ENCODE measurements at regions not wholly inside any gene's neighbourhood (a gene's known extent, or its start where the extent isn't known, plus 50 kb on each side); places are given as distances from the start of the nearest gene placed in this dataset.

DNA sequence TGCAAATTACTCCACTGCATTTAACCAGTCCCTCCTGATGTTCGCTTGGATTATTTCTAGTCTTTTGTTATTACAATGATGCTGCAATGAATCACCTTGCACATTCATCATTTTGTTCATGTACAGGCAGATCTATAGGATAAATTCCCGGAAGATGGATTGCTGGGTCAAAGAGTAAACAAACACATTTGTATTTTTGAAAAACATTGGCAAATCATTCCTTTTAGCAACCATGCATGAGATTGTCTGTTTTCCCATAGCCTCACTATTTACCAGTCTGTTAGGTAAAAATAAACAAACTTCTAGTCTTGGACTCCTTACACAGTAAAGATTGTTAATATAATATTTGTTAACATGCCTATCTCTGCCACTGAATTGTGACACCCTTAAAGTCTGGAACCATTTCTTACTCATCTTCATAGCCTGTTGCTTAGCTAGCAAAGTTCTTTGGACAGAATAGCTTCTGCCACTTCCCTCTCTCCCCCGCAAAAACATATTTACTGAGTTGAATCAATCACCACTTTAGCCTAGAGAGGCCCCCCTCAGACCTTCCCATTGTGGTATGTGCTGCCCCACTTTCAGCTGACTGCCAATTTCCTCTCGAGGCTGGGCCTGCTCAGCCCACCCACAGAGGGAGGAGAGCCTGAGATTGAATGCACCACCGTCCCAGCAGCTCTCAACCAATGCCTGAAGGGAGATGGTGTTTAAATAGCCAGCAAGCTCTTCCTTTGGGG, 108.4 kb upstream of the ATXN3L start:
- no peak overlapping the region for H3K27ac ChIP-seq (ENCODE audit: low read length)
- no peaks in the 10 kb centered on the region for H3K36me3 ChIP-seq (ENCODE audit: control insufficient read depth, insufficient read depth, low read length)
- no peaks in the 10 kb centered on the region for H3K4me1 ChIP-seq (ENCODE audit: control insufficient read depth, insufficient read depth, low read length)
- no peaks in the 10 kb centered on the region for H3K27me3 ChIP-seq (ENCODE audit: control insufficient read depth, insufficient read depth, low read length)
- no CpG with 5 or more reads among the region's 5 CpGs for WGBS (ENCODE audit: insufficient coverage, low lambda C conversion rate)
- no peaks in the 10 kb centered on the region for H3K9me3 ChIP-seq (ENCODE audit: control insufficient read depth, low read depth, low read length)
- H3K4me3 ChIP-seq (ENCODE audit: low read length), result no peak overlapping the region
- DNase-seq, result no peak

DNA sequence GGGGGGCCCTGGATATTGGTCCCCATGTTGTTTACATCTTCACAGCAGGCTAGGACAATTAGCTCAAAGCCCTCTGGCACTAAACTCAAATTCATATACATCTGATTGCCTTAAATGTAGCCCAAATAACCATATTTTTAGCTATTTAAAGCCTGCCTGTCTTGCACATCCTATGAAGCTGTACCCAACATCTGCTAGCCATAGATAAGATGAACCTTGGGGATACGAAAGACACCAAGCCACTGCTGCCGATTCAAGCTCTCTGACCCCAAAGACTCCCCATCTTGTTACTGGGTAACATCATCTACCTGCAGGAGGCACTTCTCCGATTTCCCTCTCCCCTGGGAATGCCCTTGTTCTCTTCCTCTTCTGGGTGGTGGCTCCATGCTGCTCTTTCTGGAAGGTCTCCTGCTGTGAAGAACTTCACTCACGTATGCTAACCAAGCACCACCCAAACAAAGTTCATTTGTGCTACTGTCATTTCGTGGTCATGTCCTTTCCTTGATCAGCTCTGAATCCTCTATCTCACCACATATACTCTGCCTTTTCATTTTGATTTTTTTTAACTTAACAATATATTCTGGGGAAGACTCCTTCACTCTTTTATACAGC, 107.7 kb upstream of the ATXN3L start:
- Histone ChIP-seq H3K9me3 (ENCODE audit: control insufficient read depth, low read depth, low read length) (no peaks in the 10 kb centered on the region), H3K4me3 (ENCODE audit: low read length) (no peak overlapping the region), H3K4me1 (ENCODE audit: control insufficient read depth, insufficient read depth, low read length) (no peaks in the 10 kb centered on the region), H3K27me3 (ENCODE audit: control insufficient read depth, insufficient read depth, low read length) (no peaks in the 10 kb centered on the region), H3K36me3 (ENCODE audit: control insufficient read depth, insufficient read depth, low read length) (no peaks in the 10 kb centered on the region), H3K27ac (ENCODE audit: low read length) (no peak overlapping the region)
- no peak for DNase-seq
- WGBS (ENCODE audit: insufficient coverage, low lambda C conversion rate), result no CpG with 5 or more reads among the region's 5 CpGs

DNA sequence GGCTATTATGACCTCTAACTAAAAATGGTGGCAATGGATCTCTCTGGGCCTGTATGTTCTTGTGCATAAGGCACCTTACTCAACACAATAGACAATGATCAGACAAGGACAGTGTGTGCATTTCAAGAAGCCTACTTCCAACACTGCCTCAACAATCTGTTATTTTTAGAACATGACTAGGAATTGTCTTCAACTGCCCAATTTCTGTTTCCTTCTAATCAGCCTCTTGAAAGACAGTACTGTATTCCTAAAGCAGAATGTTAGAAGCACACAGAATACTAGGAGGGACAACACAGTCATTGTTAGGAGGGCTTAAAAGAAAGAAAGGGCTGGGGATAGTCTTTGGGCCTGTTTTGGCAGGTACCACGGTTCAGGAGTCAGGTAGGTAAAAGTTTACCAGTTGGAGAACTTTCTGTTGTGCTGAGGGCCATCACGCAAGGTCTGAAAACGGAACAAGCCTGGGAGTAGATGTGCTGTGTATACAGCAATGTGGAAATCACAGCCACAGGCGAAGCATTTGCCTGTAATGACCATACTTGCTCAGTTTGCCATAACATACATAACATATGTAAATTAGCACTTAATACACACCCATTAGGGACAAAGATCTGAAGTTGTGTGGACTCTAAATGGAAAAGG, 100.8 kb upstream of the ATXN3L start:
- H3K9me3 ChIP-seq (ENCODE audit: control insufficient read depth, low read depth, low read length), result no peaks in the 10 kb centered on the region
- no peak for DNase-seq
- no peaks in the 10 kb centered on the region for H3K36me3 ChIP-seq (ENCODE audit: control insufficient read depth, insufficient read depth, low read length)
- H3K4me3 ChIP-seq (ENCODE audit: low read length), result no peak overlapping the region
- no peaks in the 10 kb centered on the region for H3K27me3 ChIP-seq (ENCODE audit: control insufficient read depth, insufficient read depth, low read length)
- WGBS (ENCODE audit: insufficient coverage, low lambda C conversion rate), result no CpG with 5 or more reads among the region's 4 CpGs
- H3K27ac ChIP-seq (ENCODE audit: low read length), result no peak overlapping the region
- no peaks in the 10 kb centered on the region for H3K4me1 ChIP-seq (ENCODE audit: control insufficient read depth, insufficient read depth, low read length)

DNA sequence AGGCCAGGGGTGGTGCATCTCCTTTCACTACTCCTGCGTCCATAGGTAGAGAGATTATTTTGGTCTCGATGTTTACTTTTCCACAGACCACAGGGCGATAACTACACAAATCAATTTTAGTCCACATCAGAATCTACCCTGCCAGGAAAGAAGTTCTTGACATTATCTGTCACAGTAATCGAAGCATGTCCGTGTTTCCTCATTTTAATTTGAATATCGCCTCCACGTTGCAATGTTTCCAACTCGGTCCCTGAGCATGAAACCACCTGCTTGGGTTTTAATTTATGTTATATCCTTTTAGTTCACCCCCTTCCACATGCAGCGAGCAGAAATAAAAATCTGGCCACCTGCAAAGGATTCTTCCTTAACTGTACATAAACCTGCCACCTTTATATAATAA, 100.1 kb upstream of the ATXN3L start:
- WGBS (ENCODE audit: insufficient coverage, low lambda C conversion rate), result no CpG with 5 or more reads among the region's 9 CpGs
- DNase-seq, result no peak
- Histone ChIP-seq H3K4me1 (ENCODE audit: control insufficient read depth, insufficient read depth, low read length) (no peaks in the 10 kb centered on the region), H3K27me3 (ENCODE audit: control insufficient read depth, insufficient read depth, low read length) (no peaks in the 10 kb centered on the region), H3K9me3 (ENCODE audit: control insufficient read depth, low read depth, low read length) (no peaks in the 10 kb centered on the region), H3K27ac (ENCODE audit: low read length) (no peak overlapping the region), H3K4me3 (ENCODE audit: low read length) (no peak overlapping the region), H3K36me3 (ENCODE audit: control insufficient read depth, insufficient read depth, low read length) (no peaks in the 10 kb centered on the region)

DNA sequence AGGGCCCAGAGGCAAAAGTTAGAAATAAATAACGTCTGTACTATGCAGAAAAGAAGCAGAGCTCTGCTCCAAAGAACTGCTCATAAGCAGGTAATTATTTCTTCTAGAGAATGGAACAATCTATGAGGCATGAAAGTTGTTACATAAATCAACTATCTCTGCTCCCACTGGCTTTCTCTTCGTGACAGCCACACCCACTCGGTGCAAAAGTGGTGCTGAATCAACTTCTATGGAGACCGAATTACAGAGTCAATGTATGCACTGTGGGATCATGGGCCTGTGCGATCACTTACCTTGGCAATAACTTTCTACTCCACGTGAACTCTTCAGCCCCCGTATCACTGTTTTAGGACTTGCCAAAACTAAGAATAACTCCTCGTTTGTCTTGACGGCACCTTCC, 99.4 kb upstream of the ATXN3L start:
- Histone ChIP-seq H3K9me3 (ENCODE audit: control insufficient read depth, low read depth, low read length) (no peaks in the 10 kb centered on the region), H3K36me3 (ENCODE audit: control insufficient read depth, insufficient read depth, low read length) (no peaks in the 10 kb centered on the region), H3K27ac (ENCODE audit: low read length) (no peak overlapping the region), H3K4me1 (ENCODE audit: control insufficient read depth, insufficient read depth, low read length) (no peaks in the 10 kb centered on the region), H3K4me3 (ENCODE audit: low read length) (no peak overlapping the region), H3K27me3 (ENCODE audit: control insufficient read depth, insufficient read depth, low read length) (no peaks in the 10 kb centered on the region)
- WGBS (ENCODE audit: insufficient coverage, low lambda C conversion rate), result no CpG with 5 or more reads among the region's 9 CpGs
- DNase-seq, result no peak

DNA sequence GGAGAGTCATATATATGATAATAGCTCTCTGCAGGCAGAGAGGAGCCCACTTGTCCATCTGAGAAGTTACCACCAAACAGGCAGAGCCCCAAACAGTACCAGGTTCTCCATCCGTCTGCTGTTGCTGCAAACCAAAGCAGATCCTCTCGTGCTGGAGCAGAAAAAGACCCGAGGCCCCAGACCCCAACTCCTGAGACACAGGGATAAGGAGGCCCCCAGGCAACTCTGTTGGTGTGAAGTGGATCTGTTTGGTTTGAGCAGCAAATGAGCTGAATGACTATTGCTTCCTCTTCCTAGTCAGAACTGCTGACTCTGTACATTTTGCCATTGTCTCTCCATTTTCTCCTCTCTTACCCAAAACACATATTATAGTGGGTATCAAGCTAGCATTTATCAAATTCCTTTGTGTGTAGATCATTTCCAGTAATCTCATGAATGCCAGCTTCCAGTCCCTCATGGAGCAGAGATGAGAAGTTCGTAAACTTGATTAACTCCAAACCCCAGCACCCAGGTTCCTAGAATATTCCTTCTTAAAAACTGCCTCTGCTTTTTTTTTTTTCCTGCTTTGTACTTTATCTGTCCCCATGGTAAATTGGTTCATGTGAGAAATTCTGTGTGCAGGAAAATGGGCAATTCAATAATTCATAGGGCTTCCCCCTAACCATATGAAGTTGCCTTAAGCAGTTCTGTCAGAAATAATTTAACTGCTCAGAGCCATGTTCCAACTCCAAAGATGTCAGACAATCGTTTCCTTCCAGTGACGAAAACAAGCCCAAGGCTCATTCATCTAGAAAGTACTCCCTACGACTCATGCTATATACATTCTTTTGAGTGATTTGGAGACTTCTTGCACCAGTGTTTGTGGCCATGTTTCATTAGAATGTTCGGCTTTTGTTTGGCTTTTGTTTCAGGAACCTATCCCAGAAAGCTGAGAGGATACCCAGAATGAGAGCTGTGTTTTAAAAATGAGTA, 98.6 kb upstream of the ATXN3L start:
- no peaks in the 10 kb centered on the region for H3K4me1 ChIP-seq (ENCODE audit: control insufficient read depth, insufficient read depth, low read length)
- no CpG with 5 or more reads among the region's 8 CpGs for WGBS (ENCODE audit: insufficient coverage, low lambda C conversion rate)

DNA sequence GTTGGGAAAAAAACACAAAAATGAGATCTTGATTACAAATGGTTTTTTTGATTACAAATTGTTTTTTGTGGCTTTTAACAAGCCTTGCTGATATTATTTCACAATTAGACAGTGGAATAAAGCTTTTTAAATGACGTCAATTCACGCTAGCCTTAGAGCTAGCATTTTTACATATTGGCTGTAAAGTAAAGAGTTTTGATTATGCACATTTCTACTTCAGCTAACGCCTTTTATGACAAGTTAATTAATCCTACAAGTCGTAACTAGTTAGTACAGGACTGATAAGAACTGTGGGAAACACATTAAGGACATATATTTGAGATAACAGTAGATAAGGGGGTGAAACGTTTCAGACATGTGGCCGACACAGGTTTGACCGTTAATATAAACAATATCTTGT, 95.7 kb upstream of the ATXN3L start:
- Histone ChIP-seq H3K4me1 (ENCODE audit: control insufficient read depth, insufficient read depth, low read length) (no peaks in the 10 kb centered on the region), H3K27ac (ENCODE audit: low read length) (no peak overlapping the region), H3K4me3 (ENCODE audit: low read length) (no peak overlapping the region), H3K36me3 (ENCODE audit: control insufficient read depth, insufficient read depth, low read length) (no peaks in the 10 kb centered on the region), H3K27me3 (ENCODE audit: control insufficient read depth, insufficient read depth, low read length) (no peaks in the 10 kb centered on the region), H3K9me3 (ENCODE audit: control insufficient read depth, low read depth, low read length) (no peaks in the 10 kb centered on the region)
- WGBS (ENCODE audit: insufficient coverage, low lambda C conversion rate), result no CpG with 5 or more reads among the region's 7 CpGs
- DNase-seq, result no peak

More for the DNA sequence above, 98.6 kb upstream of the ATXN3L start:
- no peaks in the 10 kb centered on the region for H3K27me3 ChIP-seq (ENCODE audit: control insufficient read depth, insufficient read depth, low read length)
- DNase-seq, result no peak
- no peaks in the 10 kb centered on the region for H3K9me3 ChIP-seq (ENCODE audit: control insufficient read depth, low read depth, low read length)
- H3K36me3 ChIP-seq (ENCODE audit: control insufficient read depth, insufficient read depth, low read length), result no peaks in the 10 kb centered on the region
- H3K4me3 ChIP-seq (ENCODE audit: low read length), result no peak overlapping the region
- no peak overlapping the region for H3K27ac ChIP-seq (ENCODE audit: low read length)

DNA sequence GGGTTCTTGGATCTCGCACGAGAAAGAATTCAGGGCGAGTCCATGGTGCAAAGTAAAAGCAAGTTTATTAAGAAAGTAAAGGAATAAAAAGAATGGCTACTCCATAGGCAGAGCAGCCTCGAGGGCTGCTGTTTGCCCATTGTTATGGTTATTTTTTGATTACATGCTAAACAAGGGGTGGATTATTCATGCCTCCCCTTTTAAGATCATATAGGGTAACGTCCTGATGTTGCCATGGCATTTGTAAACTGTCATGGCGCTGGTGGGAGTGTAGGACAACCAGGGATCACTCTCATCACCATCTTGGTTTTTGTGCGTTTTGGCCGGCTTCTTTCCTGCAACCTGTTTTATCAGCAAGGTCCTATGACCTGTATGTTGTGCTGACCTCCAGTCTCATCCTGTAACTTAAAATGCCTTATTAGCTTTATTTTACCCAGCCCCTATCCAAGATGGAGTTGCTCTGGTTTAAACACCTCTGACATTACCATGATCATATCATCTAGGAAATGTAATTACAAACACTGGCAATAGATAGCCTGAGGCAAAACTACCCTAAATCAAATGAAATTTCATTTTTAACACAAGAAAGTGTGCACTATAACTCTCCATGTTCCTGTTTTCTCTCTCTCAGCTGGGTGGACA, 94.3 kb upstream of the ATXN3L start:
- H3K4me3 ChIP-seq (ENCODE audit: low read length), result no peak overlapping the region
- H3K27me3 ChIP-seq (ENCODE audit: control insufficient read depth, insufficient read depth, low read length), result no peaks in the 10 kb centered on the region
- WGBS (ENCODE audit: insufficient coverage, low lambda C conversion rate), result no CpG with 5 or more reads among the region's 8 CpGs
- H3K27ac ChIP-seq (ENCODE audit: low read length), result no peak overlapping the region
- no peaks in the 10 kb centered on the region for H3K9me3 ChIP-seq (ENCODE audit: control insufficient read depth, low read depth, low read length)
- no peaks in the 10 kb centered on the region for H3K4me1 ChIP-seq (ENCODE audit: control insufficient read depth, insufficient read depth, low read length)
- no peaks in the 10 kb centered on the region for H3K36me3 ChIP-seq (ENCODE audit: control insufficient read depth, insufficient read depth, low read length)
- no peak for DNase-seq

DNA sequence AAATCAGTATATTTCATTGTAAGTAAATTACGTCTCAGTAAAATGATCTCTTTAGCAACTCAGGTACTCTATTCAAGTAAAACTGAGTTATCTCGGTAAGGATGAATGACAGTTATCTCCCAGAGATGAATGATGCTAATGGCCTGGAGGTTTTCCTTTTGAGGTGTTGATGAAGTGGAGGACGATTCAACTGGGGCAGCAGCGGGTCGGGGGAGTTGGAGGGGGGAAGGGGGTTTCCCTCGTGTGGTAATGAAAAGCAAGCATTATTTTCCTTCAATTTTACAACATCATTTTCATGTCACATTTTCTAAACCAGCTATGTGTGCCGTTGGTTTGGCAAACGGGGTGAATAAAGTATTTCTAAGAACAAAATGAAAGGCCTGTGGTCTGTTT, 92.4 kb upstream of the ATXN3L start:
- no CpG with 5 or more reads among the region's 8 CpGs for WGBS (ENCODE audit: insufficient coverage, low lambda C conversion rate)
- Histone ChIP-seq H3K36me3 (ENCODE audit: control insufficient read depth, insufficient read depth, low read length) (no peaks in the 10 kb centered on the region), H3K4me1 (ENCODE audit: control insufficient read depth, insufficient read depth, low read length) (no peaks in the 10 kb centered on the region), H3K9me3 (ENCODE audit: control insufficient read depth, low read depth, low read length) (no peaks in the 10 kb centered on the region), H3K4me3 (ENCODE audit: low read length) (no peak overlapping the region), H3K27ac (ENCODE audit: low read length) (no peak overlapping the region), H3K27me3 (ENCODE audit: control insufficient read depth, insufficient read depth, low read length) (no peaks in the 10 kb centered on the region)
- DNase-seq, result no peak

All from large intestine (tissue), 3 donors.